Activated T-helper 1 cell treated with anti-CD3 and anti-CD28 coated beads, Interleukin-12 subunit alpha, Interleukin-12 subunit beta, Interleukin-2, Interleukin-4 antibody, amounts not matched to agents 30 ng/mL and 10 ng/mL and 1 ng/mL, durations not matched to agents 14 hours and 24 hours and 36 hours (primary cell): ENCODE measurements at regions not wholly inside any gene's neighbourhood (a gene's known extent, or its start where the extent isn't known, plus 50 kb on each side); places are given as distances from the start of the nearest gene placed in this dataset.

Experiments
- DNase-seq: peaks from one replicate; pipeline ENCODE4 v3.0.0; 2021; ENCODE audit warnings: low spot score
- H3K27ac Mint-ChIP-seq: one replicate; pipeline ENCODE4 v1.8.0; 2021; ENCODE audit warnings: mild to moderate bottlenecking, mixed read lengths
- H3K27me3 Mint-ChIP-seq: one replicate; pipeline ENCODE4 v1.8.0; 2022; ENCODE audit warnings: mild to moderate bottlenecking, moderate library complexity, mixed read lengths; ENCODE audit not compliant: insufficient read depth
- H3K36me3 Mint-ChIP-seq: one replicate; pipeline ENCODE4 v1.8.0; 2021; ENCODE audit warnings: low read depth, mixed read lengths
- H3K4me1 Mint-ChIP-seq: one replicate; pipeline ENCODE4 v1.8.0; 2021; ENCODE audit warnings: low read depth, mixed read lengths
- H3K4me3 Mint-ChIP-seq: one replicate; pipeline ENCODE4 v1.8.0; 2021; ENCODE audit warnings: mild to moderate bottlenecking, moderate library complexity, mixed read lengths
- H3K9me3 Mint-ChIP-seq: one replicate; pipeline ENCODE4 v1.8.0; 2021; ENCODE audit warnings: mixed read lengths
- intact Hi-C: fragments of 100-400 bp; cut with micrococcal nuclease; formaldehyde crosslinking; loops from one replicate; pipeline ENCODE4 v1.15.1; 2024

DNA sequence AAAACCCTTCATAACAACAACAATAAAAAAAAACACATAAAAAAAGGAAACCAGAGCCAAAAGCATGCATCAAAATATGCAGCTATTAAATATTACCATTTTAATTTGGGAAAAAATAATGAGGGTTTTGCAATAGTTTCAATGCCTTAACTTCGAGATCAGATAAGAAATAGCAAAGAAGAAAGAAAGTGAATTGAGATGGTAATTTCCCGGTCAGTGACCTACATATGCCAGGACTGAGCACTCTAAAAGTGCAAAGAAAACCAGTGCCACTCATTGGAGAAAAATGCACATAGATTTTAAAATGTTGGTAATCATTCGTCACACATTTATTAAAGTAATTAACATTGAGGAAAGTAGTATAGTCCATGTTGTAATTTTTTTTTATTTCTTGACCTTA lies 944.2 kb downstream of the EFNB2 start:
- no peak overlapping the region for H3K27ac Mint-ChIP-seq
- H3K4me1 Mint-ChIP-seq = no peaks in the 10 kb centered on the region
- peaks cover 5% of the 10 kb centered on the region for H3K9me3 Mint-ChIP-seq
- no peaks in the 10 kb centered on the region for H3K36me3 Mint-ChIP-seq
- intact Hi-C loops = no loop called here
- no peak for DNase-seq
- no peaks in the 10 kb centered on the region for H3K27me3 Mint-ChIP-seq
- H3K4me3 Mint-ChIP-seq = no peak overlapping the region

DNA sequence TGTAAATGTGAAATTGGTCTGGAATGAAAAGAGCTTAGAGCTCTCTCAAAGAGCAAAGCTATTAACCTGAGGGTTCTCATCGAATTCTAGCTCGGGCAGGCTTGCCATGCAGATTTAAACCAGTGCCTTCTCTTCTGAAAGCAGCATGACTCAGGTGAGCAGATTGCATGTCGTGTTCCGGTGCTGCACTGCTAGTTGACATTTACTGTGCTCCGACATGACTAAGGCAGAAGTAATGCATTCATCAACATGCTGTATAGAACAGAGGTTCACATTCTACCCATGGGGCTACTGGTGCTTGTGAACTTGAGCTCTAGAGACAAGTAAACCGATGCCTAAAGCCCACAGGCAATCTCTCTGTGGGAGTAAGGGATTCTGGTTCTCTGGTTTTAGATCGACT lies 947.7 kb downstream of the EFNB2 start:
- DNase-seq = no peak
- intact Hi-C loops = no loop called here
- Mint-ChIP-seq H3K36me3 (no peaks in the 10 kb centered on the region), H3K4me3 (no peak overlapping the region), H3K27me3 (no peaks in the 10 kb centered on the region), H3K9me3 (peaks cover 4% of the 10 kb centered on the region), H3K4me1 (no peaks in the 10 kb centered on the region), H3K27ac (no peak overlapping the region)

DNA sequence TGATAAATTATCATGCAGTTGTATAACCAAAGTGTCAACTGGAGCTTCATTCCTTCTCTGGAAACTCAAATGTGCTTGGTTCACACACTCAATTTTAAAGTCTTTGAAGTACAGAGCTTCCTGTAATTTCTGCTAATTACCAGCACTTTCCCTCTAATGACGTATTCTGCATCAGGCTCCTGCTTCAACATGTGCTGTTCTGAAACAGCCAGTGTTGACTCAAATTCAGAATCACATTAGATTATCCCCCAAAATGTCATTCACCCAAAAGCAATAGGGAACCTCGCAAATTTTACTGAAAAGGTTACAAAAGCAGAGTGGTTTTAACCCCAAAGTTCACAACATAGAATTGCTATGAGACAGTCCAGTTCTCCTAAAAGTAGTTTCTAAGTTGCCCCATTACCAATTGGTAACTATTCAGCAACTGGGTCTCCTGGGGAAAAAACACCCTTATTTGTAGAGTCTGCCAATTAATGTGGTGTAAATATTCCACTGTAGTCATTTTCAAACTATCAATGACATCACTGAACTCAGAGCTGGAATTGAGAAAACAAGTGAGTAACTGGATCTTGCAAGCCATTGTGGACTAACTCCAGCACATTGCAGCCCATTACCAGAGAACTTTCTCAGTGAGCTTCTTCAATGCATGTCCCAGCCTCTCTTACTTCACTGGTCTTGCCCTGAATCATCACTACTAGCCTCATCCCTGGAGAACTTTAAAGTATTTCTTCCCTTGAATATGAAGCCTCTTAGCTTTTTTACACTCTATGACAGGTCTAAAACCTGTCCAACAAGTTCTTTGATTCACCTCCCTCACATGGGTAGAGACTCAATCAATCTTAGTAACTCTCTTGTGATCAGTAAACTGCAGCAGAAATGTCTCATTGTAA lies 955.4 kb downstream of the EFNB2 start:
- Mint-ChIP-seq H3K4me3 (no peak overlapping the region), H3K4me1 (no peaks in the 10 kb centered on the region), H3K27ac (no peak overlapping the region), H3K9me3 (peaks cover 10% of the 10 kb centered on the region), H3K36me3 (no peaks in the 10 kb centered on the region), H3K27me3 (no peaks in the 10 kb centered on the region)
- no peak for DNase-seq
- intact Hi-C loops = no loop called here

DNA sequence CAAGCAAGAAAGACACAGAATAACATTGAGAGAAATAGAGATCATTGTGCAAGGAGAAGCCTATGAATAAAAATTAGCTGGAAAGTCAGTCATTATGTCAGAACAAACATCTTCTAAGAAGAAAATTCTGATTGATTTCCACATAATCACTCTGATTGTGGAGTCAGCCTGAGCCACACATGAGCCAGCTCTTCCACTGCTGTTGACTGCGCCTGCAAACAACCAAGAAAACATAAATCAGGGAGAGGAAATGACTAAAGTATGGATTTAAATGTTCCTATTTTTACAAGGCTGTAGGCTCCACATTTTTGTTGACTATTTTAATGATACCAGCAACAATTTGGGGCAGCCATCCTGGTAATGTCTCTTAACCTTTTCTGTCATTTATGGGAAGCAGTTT lies 962.3 kb downstream of the EFNB2 start:
- peaks cover 13% of the 10 kb centered on the region for H3K9me3 Mint-ChIP-seq
- intact Hi-C loops = no loop called here
- H3K27me3 Mint-ChIP-seq = no peaks in the 10 kb centered on the region
- no peak overlapping the region for H3K4me3 Mint-ChIP-seq
- no peak for DNase-seq
- no peak overlapping the region for H3K27ac Mint-ChIP-seq
- no peaks in the 10 kb centered on the region for H3K4me1 Mint-ChIP-seq
- no peaks in the 10 kb centered on the region for H3K36me3 Mint-ChIP-seq

DNA sequence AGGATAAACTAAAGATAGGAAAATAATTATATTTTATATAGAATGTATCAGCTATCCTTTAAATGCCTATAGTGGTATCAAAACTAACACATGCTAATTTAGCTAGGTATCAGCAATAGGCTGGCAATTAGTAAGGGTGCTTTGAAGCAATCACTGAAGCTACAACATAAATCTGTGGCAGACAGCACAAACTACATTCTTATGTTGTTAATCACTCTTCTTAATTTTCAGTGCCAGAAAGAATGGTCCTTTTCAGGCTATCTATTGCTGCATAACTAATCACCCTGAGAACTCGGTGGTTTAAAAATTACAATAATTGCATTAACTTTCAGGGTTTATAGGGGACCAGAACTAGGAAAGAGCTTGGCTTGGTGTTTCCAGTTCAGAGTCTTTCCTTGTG lies 963.1 kb downstream of the EFNB2 start:
- Mint-ChIP-seq H3K4me3 (no peak overlapping the region), H3K4me1 (no peaks in the 10 kb centered on the region), H3K36me3 (no peaks in the 10 kb centered on the region), H3K27ac (no peak overlapping the region), H3K27me3 (no peaks in the 10 kb centered on the region), H3K9me3 (peaks cover 13% of the 10 kb centered on the region)
- intact Hi-C loops = no loop called here
- DNase-seq = no peak

DNA sequence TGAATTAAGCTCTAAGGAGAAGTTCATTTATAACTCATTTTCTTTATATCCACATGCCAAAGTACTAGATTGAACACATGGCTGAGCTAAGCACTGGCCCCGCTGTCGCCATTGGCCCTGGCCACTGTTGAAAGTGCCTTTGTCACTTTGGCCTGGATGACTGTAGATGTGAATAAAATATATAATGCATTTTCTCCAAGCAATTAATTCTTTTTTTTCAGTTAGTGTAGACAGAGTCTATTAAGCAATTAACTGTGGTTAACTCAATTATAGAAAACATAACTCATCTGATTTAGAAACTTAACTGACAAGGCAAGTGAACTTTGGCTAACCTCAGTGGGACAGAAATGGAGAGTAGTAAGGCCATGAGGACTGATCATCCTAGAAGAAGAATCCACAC lies 965.6 kb downstream of the EFNB2 start:
- peaks cover 6% of the 10 kb centered on the region for H3K9me3 Mint-ChIP-seq
- no peaks in the 10 kb centered on the region for H3K27me3 Mint-ChIP-seq
- H3K4me3 Mint-ChIP-seq = no peak overlapping the region
- H3K27ac Mint-ChIP-seq = no peak overlapping the region
- H3K36me3 Mint-ChIP-seq = no peaks in the 10 kb centered on the region
- intact Hi-C loops = no loop called here
- DNase-seq = no peak
- H3K4me1 Mint-ChIP-seq = no peaks in the 10 kb centered on the region

DNA sequence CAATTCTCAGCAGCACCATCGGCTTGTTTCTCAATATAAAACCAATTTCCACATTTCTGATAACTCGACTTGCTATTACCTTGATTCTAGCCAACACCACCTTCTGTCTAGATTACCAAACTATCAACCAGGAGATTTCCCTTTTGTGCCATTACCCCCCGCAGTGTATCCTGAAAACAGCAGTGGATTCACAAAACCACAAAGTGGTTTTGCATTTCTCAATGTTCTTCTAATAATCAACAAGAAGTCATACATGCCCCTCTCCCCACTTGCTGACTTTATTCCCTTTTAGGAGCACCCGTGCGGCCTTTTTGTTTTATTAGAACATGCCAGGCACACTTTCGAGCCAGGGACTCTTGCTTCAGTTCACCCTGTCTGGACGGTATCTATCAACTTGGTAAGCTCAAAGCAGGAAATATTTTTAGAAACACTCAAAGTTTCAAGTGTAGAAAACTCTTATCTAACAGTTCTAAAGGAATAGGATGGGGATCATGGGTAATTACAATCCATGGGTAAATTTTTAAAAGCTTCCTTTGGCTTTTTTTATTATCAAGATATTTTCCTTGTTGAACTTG lies 967.4 kb downstream of the EFNB2 start:
- no peak for DNase-seq
- H3K4me3 Mint-ChIP-seq = no peak overlapping the region
- intact Hi-C loops = no loop called here
- no peaks in the 10 kb centered on the region for H3K27me3 Mint-ChIP-seq
- H3K4me1 Mint-ChIP-seq = no peaks in the 10 kb centered on the region
- H3K27ac Mint-ChIP-seq = no peak overlapping the region
- H3K36me3 Mint-ChIP-seq = no peaks in the 10 kb centered on the region
- H3K9me3 Mint-ChIP-seq = no peaks in the 10 kb centered on the region

DNA sequence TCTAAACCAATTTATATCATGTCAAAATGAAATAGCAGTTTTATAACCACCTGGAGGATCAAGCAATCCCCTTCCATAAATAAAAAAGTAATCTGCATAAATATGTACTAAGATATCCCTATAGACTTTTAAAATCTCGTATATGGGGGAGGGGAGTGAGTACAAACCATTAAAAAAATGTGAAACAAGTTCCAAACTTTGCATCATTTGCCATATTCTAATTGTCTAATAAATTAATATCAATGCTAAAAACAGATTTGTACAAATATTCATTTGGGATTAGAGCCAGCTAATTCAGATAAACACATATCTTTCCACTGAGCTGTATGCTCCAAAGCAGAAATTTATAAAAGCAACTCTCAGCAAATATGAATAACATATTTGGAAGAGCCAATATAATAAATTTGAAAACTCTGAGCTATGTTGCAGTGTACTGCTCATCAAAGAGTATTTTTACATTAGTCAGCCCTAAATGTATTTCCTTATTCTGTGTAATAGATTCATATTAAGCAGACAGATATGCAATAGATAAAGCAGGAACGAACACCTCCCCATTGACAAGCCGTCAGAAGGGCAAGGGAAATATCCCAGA lies 970.2 kb downstream of the EFNB2 start:
- no peak for DNase-seq
- Mint-ChIP-seq H3K9me3 (no peaks in the 10 kb centered on the region), H3K27me3 (no peaks in the 10 kb centered on the region), H3K36me3 (no peaks in the 10 kb centered on the region), H3K4me1 (no peaks in the 10 kb centered on the region), H3K27ac (no peak overlapping the region), H3K4me3 (no peak overlapping the region)
- intact Hi-C loops = no loop called here

DNA sequence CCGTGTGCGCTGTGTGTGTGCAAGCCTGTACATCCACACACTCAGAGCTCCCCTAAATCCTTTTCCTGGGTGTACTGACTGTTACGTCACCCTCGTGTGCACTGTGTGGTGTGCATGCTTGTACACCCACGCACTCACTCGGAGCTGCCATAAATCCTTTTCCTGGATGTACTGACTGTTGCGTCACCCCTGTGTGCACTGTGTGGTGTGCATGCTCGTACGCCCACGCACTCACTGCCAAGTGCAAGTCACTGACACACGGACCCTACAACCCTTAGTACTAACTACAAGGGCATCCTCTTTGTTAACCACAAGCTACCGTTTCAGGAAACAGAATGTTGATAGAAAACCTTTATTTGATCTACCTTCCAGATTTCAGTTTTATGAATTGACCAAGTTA lies 983.4 kb downstream of the EFNB2 start:
- Mint-ChIP-seq H3K9me3 (no peaks in the 10 kb centered on the region), H3K27ac (no peak overlapping the region), H3K4me1 (no peaks in the 10 kb centered on the region), H3K4me3 (no peak overlapping the region), H3K27me3 (no peaks in the 10 kb centered on the region), H3K36me3 (no peaks in the 10 kb centered on the region)
- DNase-seq = no peak
- intact Hi-C loops = no loop called here

DNA sequence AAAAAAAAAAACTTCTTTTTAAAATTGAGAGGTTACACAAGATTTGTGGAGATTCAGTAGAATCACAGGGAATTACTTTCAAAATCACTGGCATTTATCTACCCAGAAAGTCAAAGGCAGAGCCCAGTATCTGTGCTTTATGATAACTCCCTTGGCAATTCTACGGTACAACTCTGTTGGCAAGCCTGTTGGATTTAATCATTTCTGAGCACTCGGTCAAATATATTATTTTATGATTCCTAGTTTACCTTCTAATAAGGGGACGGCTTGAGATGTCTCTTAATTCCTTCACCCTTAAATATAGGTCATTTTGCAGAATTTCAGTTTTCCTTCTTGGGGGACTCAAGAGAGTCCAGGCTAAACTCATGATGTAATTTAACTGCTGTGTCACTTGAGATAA lies 987.6 kb downstream of the EFNB2 start:
- H3K36me3 Mint-ChIP-seq = no peaks in the 10 kb centered on the region
- H3K27ac Mint-ChIP-seq = no peak overlapping the region
- intact Hi-C loops = no loop called here
- H3K4me1 Mint-ChIP-seq = no peaks in the 10 kb centered on the region
- H3K9me3 Mint-ChIP-seq = no peaks in the 10 kb centered on the region
- no peaks in the 10 kb centered on the region for H3K27me3 Mint-ChIP-seq
- no peak overlapping the region for H3K4me3 Mint-ChIP-seq
- no peak for DNase-seq

DNA sequence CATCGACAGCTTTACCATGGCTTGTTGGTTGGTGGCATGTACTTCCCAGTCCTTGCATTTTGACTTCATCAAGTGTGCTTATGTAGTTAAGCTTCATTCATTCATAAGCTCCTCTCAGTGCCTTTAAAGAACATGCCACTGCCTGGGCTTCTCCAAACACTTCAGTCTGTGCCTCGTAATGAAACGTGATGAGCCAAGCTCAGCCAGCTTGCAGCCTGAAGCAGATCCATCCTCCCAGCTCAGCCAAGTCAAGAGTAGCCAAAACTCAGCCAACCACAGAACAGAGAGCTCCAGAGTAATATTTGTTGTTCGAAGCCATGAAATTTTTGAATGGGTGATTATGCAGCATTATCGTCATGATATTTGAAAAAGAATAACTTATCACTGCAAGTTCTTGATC lies 989.7 kb downstream of the EFNB2 start:
- H3K27me3 Mint-ChIP-seq = no peaks in the 10 kb centered on the region
- no peak for DNase-seq
- H3K36me3 Mint-ChIP-seq = no peaks in the 10 kb centered on the region
- H3K27ac Mint-ChIP-seq = no peak overlapping the region
- no peak overlapping the region for H3K4me3 Mint-ChIP-seq
- no peaks in the 10 kb centered on the region for H3K9me3 Mint-ChIP-seq
- intact Hi-C loops = no loop called here
- H3K4me1 Mint-ChIP-seq = no peaks in the 10 kb centered on the region

DNA sequence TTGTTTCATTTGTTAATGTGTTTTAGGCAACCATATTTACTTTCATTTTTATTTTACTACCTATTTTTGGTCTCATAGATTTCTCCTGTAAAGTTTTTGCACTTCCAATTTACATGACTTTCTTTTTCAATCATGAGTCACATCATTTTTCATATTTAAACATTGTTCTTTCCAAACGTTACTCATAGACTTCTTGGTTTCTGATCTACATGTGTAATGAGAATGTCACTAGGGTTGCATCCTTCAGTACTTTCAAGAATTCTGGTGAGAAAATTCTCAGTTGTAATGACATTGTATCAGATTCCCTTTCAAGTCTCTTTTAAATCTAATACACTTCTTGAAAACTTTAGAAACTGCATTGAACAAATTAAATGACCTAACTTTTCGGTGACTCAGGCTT lies 991.7 kb downstream of the EFNB2 start:
- DNase-seq = no peak
- Mint-ChIP-seq H3K27ac (no peak overlapping the region), H3K9me3 (no peaks in the 10 kb centered on the region), H3K27me3 (no peaks in the 10 kb centered on the region), H3K4me3 (no peak overlapping the region), H3K4me1 (no peaks in the 10 kb centered on the region), H3K36me3 (no peaks in the 10 kb centered on the region)
- intact Hi-C loops = no loop called here

DNA sequence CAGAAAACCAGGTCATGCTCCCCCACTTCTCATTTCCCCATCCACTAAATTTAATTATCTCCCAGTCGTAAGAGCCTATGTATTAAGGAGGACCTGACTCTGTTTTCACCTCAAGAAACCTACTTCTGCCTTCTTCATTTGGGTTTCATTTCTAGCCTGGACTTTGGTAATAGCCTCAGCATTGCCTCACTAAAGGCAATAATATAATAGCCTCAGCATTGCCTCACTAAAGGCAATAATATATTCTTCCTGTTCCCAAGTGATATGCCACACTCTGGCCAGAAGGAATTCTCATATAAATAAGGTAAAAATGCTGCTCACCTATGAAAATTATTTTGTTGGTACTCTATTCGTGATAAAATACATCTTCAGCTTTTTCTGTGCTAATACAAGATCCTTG lies 993.9 kb downstream of the EFNB2 start:
- no peaks in the 10 kb centered on the region for H3K4me1 Mint-ChIP-seq
- no peaks in the 10 kb centered on the region for H3K9me3 Mint-ChIP-seq
- intact Hi-C loops = no loop called here
- no peaks in the 10 kb centered on the region for H3K36me3 Mint-ChIP-seq
- H3K27me3 Mint-ChIP-seq = no peaks in the 10 kb centered on the region
- DNase-seq = no peak
- H3K4me3 Mint-ChIP-seq = no peak overlapping the region
- no peak overlapping the region for H3K27ac Mint-ChIP-seq
